ENCODE measurements at regions not wholly inside any gene's neighbourhood (a gene's known extent, or its start where the extent isn't known, plus 50 kb on each side); places are given as distances from the start of the nearest gene placed in this dataset.
"Not testable (repeated sequence)": the region's sequence is repeated elsewhere in the genome, so short reads cannot be mapped to it uniquely, and the experiment has no call there.

DNA sequence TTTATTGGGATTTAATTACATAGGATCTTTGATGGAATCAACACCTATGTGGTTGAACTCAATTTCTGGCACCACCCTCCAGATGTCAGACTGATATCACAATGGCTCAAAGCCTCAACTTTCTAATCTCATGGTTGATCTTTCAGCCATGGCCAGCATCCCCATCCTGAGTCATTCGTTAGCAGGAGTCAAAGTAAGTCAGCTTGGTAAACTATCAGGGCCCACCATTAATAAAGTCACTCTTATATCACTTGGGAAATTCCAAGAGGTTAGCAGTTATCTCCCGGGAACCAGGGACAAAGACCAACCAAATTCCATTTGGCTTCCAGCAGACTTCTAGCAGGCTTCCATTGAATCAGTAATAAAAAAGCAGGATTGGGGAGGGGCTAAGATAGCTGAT is 50.7 kb upstream of the TNFSF4 start:
- DNase-seq, result no peak

DNA sequence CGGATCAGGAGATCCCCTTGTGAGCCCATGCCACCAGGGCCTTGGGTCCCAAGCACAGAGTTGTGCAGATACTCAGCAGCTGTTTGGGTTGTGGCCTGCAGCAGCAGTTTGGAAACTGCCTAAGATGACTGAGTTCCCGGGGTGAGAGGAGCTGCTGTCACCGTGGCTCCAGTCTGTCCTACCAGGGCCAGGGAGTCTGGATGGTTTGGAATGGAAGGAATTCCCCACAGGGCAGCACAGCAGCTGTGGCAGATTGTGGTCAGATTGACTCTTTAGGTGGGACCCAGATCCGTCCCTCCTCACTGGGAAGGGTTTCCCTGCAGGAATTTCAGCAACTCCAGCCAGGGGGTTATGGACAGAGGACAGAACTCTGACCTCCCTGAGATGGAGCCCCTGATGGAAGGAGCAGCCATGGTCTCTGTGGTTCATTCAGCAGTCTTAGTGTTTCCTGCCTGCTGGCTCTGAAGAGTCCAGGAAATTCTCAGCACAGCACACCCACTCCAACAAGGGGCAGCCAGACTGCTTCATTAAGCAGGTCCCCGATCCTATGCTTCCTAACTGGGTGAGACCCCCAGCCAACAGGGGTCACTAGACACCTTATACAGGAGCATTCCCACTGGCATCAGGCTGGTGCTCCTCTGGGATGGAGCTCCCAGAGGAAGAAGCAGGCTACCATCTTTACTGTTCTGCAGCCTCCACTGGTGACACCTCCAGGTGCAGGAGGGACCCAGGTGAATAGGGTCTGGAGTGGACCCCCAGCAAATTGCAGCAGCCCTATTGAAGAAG is 51.5 kb upstream of the TNFSF4 start:
- DNase-seq, result no peak

DNA sequence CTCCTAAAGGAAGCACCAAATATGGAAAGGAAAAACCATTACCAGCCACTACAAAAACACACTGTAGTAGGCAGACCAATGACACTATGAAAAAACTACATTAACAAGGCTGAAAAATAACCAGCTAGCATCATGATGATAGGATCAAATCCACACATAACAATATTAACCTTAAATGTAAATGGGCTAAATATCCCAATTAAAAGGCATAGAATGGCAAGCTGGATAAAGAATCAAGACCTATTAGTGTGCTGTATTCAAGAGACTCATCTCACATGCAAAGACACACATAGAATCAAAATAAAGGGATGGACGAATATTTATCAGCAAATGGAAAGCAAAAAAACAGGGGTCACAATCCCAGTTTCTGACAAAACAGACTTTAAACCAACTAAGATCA is 53.2 kb upstream of the TNFSF4 start:
- DNase-seq, result not testable (repeated sequence)

DNA sequence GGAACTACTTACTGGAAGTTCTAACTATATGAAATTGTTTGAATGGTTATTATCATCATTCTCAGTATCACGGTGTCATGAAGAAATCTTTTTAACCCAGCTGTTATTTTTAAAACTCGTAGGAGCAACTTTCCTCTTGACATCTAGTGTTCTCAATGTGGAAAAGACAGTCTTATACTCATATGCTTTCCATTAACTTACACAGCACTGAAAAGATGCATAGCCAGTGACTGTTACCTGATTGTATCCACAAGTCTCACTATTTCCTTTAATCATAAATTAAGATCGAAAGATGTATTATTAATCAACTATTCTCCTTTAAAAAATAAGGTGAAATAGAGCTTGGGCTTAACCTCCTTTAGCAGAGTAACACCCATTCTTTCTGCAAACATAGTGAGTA is 59.7 kb upstream of the TNFSF4 start:
- DNase-seq, result no peak

DNA sequence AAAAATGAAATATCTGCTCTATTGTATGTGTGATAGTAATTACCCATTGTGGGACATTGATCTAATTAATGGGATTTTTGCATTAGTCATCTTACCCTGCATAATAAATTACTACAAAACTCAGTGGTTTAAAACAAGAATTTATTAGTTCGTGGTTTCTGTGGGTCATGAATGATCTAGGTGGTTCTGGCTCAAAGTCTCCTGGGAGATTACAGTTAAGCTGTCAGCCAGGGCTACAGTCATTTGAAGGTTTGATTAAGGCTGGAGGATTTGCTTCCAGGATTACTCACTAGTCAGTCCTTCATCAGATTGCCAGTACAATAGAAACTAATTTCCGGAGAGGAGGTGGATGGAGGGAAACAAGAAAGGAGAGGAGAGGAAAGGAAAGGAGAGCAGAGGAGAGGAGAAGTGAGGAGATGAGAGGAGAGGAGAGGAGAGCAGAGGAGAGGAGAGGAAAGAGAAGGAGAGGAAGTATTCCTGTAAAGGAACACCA is 60.4 kb upstream of the TNFSF4 start:
- DNase-seq, result no peak

DNA sequence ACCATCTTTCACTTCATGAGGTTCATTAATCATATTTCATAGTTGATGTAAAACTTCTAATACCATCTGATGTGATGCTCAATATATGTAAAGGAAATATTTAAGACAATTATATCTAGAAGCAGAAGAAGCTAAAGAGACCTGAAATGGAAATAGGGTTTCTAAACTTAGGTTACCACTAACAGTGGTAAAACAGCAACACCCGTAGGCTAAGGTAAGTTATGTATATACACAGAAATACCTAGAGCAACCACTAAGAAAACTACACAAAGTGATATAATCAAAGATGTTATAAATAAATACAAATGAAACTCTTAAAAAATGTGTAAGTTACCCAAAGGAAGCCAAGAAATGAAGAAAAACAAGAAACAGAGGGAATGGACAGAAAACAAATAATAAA is 61.1 kb upstream of the TNFSF4 start:
- no peak for DNase-seq

DNA sequence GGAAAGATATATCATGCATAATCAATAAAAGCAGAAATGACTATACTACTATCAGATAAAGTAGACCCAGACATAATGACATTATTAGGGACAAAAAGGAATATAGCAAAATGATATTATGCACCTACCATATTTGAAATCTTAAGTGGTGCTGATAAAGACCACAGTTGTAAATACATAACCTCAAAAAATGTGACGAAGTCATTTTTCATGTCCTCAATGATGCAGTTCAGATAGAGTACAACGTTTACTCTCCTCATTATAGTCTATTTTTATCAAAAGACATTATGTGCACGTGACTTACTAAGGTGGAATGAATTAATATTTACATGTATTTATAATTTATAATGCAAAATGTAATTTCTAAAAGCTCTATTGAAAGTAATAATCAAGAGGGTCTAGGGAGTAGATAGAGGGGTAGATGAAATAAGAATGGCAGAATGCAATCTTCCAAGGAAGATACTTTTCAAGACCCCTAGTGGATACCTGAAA is 61.7 kb upstream of the TNFSF4 start:
- DNase-seq, result no peak

DNA sequence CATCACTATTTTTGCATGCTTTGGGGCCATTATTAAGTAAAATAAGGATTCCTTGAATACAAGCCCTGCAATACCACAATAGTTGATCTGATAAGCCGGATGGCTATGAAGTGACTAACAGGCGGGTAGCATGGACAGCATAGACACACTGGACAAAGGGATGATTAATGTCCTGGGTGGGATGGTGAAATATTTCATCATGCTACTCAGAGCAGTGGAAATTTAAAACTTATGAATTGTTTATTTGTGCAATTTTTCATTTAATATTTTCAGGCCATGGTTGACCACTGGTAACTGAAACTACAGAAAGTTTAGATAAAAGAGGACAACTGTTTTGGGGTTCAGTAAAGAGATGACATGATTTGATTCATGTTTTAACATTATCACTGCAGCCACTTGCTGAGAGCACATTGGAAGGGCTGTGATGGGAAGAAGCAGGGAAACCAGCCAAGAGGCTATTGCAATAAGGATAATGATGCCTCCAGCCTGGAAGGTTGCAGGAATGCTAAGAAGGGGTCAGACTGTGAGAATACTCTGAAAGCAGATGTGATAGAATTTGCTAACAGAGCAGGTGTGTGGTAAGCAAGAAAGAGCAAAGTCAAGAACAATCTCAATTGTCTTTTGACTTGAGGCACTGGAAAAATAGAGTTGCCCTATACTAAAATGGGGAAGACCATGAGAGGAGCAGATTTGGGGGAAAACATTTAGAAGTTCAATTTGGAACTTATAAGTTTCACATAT is 62.5 kb upstream of the TNFSF4 start:
- DNase-seq, result no peak

DNA sequence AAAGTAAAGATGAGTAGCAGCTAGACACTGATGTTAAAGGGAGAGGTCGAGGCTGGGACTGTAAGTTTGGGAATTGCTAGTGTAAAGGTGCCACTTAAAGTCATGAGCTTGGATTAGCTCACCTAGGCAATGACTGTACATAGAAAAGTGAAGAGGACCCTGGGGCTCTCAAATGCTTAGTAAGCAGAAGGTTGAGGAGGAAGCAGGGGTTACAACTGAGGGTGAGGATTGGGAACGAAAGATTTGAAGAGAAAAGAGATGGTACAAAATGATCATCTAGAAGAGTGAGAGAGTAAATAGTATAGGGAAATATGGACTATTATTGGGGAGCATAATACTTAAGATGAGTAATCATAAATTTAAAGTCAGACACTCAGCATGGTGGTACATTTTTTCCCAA is 63.1 kb upstream of the TNFSF4 start:
- no peak for DNase-seq

DNA sequence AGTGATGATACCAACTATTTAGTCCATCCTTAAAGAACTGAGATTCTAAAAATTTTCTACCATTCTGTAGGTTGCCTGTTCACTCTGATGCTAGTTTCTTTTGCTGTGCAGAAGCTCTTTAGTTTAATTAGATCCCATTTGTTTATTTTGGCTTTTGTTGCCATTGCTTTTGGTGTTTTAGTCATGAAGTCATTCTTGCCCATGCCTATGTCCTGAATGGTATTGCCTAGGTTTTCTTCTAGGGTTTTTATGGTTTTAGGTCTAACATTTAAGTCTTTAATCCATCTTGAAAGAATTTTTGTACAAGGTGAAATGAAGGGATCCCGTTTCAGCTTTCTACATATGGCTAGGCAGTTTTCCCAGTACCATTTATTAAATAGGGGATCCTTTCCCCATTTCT is 63.9 kb upstream of the TNFSF4 start:
- DNase-seq, result not testable (repeated sequence)

DNA sequence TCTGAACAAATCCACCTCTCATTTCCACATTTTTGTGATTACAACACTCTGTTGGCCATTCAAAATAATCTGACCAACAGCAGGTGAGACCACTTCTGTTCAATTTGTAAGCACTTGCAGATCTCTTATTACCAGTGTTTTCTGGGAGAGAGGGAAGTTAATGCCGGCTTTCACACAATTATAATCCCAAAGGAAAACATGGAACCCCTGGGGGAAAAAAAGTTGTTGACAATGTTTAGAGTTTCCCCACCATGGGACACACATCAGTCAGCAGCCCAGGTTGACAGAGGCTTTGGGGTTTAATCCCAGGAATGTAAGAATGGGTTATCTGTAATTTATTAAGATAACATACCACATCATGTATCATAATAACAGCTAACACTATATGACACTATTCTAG is 68.4 kb upstream of the TNFSF4 start:
- DNase-seq, result no peak

DNA sequence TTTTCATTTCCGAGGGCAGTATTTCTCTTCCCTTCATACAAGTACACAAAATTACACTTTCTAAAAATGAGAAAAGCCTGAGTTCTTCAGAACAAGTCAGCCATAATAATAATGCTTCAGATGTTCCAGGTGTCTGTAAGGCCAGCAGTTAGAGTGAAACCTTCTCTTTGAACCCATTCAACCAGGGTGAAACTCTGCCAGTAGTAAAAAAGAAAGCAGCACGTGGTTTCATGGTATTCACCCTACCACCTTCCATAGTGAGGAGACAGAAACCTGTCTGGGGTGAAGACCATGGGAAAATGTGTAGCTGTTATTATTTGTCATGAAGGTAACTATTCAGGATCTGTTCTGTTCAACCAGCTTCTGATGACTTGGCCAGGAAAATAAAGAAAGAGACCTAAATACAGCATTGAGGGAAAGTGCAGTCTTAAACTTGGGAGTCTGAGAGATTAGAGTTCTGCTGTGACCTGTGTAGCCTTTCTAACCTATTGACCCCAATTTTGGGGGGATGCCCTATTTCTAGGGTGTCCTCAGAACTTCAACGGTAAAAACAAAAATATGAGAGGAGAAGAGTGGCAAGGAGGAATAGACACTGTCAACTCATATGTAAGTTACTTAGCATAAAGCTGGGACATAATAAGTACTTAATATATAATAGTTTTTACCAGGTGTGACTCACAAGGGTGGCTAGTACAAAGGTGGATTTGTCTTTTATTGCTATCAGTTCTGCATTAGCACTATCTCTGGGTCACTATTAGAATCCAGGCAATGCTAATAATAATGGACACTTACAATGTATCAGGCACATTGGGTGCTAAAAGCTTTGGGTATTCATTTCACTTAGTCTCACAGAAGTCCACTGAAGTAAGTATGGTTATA is 70.0 kb upstream of the TNFSF4 start:
- DNase-seq, result no peak

DNA sequence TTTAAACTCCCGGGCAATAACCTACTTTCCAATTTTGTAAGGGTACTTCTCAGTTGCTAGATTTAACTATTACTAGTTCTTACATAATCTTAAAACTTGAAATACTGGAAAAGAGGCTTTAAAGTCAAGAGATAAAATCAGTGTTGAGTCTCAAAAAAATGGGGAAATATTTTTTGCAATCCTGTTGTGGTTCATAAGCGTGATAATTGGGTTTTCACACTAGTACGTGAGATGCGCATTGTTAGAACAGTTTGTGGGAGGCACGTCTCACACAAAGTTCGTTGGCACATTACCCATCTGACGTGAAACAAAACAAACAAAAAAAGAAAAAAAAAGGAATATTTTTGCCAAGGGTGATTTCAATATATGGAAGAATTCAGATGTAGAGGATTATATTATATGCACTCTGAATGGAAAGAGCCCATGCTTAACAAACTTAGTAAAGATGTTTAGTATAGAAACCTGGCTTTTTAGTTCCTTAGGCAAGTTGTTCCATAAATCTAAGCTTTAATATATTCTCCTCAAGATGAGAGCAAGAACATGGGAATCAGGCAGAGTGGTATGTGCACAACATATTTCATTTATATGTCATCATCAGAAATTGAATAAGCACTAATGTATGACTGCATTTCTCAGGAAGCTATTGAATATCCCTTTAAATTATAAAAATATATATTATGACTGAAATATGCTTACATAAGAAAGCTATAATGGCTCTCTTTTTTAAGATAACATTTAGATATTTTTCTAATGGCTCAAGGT is 73.9 kb upstream of the TNFSF4 start:
- no peak for DNase-seq

DNA sequence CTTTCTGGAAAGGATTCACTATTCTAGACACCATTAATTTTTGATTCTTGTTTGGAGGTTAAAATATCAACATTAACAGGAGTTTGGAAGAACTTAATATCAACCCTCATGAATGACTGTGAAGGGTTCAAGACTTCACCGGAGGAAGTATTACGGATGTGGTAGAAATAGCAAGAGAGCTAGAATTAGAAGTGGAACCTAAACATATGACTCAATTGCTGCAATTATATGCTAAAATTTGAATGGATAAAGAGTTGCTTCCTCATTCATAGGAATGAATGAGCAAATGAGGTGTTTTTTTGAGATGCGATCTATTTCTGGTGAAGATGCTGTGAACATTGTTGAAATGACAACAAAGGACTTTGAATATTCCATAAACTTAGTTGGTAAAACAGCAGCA is 77.9 kb upstream of the TNFSF4 start:
- no peak for DNase-seq

DNA sequence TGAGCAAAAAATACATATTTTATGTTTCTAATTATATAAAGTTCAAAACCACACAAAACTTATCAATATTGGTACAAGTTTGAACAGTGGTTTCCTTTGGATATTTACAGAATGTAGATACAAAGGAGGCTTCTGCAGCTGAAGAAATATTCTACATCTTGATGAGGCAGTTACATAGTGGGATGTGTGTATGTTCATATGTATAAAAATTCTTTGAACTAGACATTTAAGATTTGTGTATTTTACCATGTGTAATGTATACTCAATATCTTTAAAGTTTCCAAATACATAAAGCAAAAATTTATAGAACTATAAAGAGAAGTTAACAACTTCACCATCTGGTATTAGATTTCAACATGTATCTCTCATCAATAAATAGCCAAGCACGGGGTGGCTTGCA is 80.7 kb upstream of the TNFSF4 start:
- no peak for DNase-seq

DNA sequence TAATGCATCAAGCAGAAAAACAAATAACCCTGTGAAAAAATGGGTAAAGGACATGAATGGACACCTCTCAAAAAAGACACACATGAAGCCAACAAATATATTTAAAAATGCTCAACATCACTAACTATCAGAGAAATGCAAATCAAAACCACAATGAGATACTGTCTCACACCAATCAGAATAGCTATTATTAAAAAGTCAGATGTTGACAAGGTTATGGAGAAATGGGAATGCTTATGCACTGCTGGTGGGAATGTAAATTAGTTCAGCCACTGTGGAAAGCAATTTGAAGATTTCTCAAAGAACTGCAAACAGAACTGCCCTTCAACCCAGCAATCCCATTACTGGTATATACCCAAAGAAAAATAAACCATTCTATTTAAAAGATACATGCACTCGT is 86.6 kb upstream of the TNFSF4 start:
- DNase-seq, result no peak

DNA sequence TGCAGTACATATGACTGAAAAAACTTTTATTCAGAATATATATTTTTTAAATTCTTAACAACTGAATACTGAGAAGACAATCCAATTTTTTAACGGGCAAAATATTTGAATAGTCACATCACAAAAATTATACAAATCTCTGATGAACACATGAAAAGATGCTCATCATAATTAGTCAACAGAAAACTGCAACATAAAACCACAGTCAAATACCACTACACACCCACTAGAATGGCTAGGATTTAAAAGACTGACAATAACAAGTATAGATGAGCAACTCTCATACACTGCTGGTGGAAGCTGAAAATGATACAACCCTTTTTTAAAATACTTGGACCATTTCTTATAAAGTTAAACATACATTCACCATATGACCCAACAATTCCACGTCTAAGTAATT is 87.7 kb upstream of the TNFSF4 start:
- no peak for DNase-seq

DNA sequence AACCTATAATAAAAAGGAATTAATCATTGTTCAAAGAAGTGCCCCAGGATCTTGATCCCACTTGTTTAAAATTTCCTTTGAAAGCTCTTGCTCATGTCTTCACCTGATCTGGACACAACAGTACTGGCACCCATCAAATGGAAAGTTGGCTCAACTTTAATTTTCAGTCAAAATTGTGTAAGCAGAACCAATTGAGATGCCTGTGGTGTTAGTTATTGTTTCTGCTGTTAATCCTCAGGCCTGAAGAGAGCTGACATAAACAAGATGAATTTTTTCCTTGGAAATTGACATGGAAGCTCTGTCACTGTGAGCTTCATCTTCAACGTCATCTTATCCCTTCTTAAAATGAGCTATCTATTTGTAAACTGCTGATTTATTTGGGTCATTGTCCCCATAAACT is 88.3 kb upstream of the TNFSF4 start:
- DNase-seq, result no peak

DNA sequence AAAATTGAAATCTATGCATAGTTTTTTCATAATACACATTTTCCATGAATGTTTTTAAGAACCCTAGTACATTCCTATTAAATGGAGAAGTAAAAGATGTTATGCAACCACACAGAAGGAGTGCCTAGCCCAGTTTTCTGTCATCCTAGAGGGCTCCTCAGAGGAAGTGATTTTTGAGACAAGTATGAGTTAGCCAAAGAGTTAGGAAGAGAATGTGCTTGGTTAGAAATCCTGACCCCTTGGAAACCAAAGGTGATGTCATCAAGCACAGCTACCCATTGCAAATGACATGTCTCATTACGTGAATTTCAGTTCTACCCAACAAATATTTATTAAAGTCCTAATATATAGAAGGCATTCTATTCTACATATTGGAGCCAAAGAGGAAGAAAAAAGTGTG is 88.9 kb upstream of the TNFSF4 start:
- no peak for DNase-seq

DNA sequence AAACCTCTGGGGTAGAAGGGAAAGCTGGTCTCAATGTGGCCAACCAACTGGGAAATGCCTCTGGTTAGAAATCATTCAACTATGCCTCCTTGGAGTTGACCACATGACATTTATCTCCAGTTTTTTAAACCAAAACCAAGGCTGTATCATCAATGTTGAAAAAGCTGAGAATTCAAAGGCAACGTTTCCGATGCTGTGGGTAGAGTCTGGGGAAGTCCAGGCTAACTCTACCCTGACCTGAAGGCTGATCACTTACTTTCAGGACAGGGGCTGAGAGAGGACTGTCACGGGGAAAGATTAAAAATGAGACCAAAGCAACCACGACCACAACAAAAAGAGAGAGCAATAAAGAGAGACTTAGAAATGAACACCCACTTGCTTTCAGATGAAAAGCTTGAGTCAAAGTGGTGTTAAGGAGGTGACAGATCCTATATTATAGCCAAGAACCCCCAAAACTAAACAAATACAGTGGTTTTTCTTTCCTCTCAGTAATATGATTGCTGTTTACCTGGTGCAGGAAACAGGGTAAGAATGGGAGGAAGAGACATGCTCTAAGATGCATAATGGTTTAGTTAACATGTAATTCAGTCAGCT is 90.8 kb upstream of the TNFSF4 start:
- no peak for DNase-seq

DNA sequence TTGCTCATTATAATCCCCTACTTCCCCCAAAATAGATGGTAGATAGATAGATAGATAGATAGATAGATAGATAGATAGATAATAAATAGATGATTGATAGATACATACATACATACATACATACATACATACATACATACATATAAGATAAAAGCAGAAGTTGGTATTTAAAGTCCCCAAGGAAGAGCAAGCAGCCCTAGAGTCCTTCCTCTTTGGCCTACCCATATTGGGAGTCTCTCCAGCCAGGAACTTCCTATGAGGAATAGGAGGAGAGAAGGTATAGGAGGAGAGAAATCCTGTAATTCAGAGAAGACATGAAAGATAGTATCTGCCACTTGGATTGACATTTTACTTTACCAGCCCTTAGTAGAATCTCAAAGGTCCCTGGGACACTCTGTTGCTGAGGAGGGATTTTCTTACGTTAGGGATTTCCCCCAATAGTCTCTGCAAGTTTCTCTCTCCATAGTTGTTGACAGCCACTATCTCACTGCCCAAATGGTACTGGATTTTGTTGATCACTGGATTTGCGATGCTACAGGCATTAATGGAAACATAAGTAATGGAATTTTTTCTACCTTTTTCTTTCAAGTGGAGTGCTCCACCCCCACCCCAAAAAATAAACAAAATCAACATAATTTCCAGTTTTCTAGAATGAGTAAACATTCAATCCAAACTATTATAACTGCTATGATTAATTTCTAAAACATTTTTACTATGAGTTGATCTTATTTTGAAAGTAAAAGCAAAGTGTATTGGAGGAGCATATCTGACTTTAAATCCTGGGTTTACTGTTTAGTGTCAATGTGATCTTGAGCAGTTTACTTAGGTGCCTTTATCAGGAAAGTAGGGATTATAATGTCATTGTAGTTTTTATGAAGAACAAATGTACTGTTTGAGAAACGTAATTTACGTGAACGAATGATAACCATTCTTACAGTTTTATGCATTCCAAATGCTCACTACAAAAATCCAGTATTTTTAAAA is 93.2 kb upstream of the TNFSF4 start:
- no peak for DNase-seq
